K562 (cell line): ENCODE measurements at regions not wholly inside any gene's neighbourhood (a gene's known extent, or its start where the extent isn't known, plus 50 kb on each side); places are given as distances from the start of the nearest gene placed in this dataset.

Experiments
- ATAC-seq: fragments of 200-7000 bp; cut with Tn5 transposase; 3 replicates; pipeline ENCODE4 v1.9.1; 2020; ENCODE audit warnings: moderate library complexity
- BruUV-seq: library from RNA; stranded (reverse); fragments of 400-500 nt; replicated peaks from 2 replicates; lab custom pipeline; 2021; lab: Mats Ljungman, UMichigan
- CTCF ChIA-PET: fragments of 300-600 bp; formaldehyde crosslinking; extraction: SDS; loops from one replicate; lab custom pipeline; 2021; ENCODE audit warnings: low intra/inter-chr PET ratio; lab: Yijun Ruan, JAX
- POLR2A ChIA-PET: fragments of 300-600, 350-650 bp; sonication (Branson Sonifier 250); formaldehyde crosslinking; extraction: SDS; loops from one replicate; lab custom pipeline; 2021; ENCODE audit warnings: antibody characterized with exemption, inconsistent platforms; lab: Yijun Ruan, JAX
- DNase-seq, 4 experiments: peaks; one replicate each; pipeline versions ENCODE4 v3.0.0 to v3.0.0-alpha.2; 2011 to 2018; ENCODE audit warnings: low spot score in 3 of 4, mixed read lengths in 3 of 4; ENCODE audit errors: extremely low read depth in 1 of 4
- FAIRE-seq: peaks from 2 replicates; lab custom pipeline; 2011; peaks lifted over from hg19 to GRCh38; lab: Jason Lieb, UNC
- H2AFZ ChIP-seq: 2 replicates; pipeline ENCODE4 v1.6.0; 2011; ENCODE audit warnings: low read depth, low read length, control low read depth, inconsistent platforms
- H3K27ac ChIP-seq: fragments of 200-600 bp; 3 replicates; pipeline ENCODE4 v1.8.0; 2011; ENCODE audit warnings: low read depth, mild to moderate bottlenecking, control low read depth, inconsistent platforms, low read length, moderate library complexity, mixed read lengths; ENCODE audit errors: extremely low read depth
- H3K27me3 ChIP-seq, 2 experiments: fragments of 300-600 bp in 1 of 2; 2 replicates in 1 of 2; 3 replicates in 1 of 2; pipeline versions ENCODE4 v1.6.0 to v1.8.0; 2011; ENCODE audit warnings: inconsistent platforms in 2 of 2, low read length in 2 of 2, mild to moderate bottlenecking in 1 of 2, mixed read lengths in 1 of 2, moderate library complexity in 1 of 2; ENCODE audit not compliant: control insufficient read depth in 2 of 2, insufficient read depth in 2 of 2
- H3K36me3 ChIP-seq: fragments of 300-600 bp; 3 replicates; pipeline ENCODE4 v1.8.0; 2011; ENCODE audit warnings: mild to moderate bottlenecking, low read length, inconsistent platforms; ENCODE audit not compliant: control insufficient read depth, insufficient read depth
- H3K4me1 ChIP-seq, 2 experiments: fragments of 200-600 bp in 1 of 2; replicated peaks in 1 of 2; 2 replicates in 1 of 2; 3 replicates in 1 of 2; pipeline versions ENCODE4 v1.5.1 to v1.8.0; 2011; ENCODE audit warnings: inconsistent platforms in 2 of 2, low read length in 2 of 2, mild to moderate bottlenecking in 1 of 2, mixed read lengths in 1 of 2, moderate library complexity in 1 of 2; ENCODE audit not compliant: control insufficient read depth in 2 of 2, insufficient read depth in 2 of 2
- H3K4me2 ChIP-seq: 2 replicates; pipeline ENCODE4 v1.6.1; 2011; ENCODE audit warnings: low read length, control low read depth, inconsistent platforms, mixed read lengths; ENCODE audit not compliant: insufficient read depth
- H3K4me3 ChIP-seq: fragments of 200-600 bp; sonication (generic), shearing (Covaris generic); 2 replicates; pipeline ENCODE4 v1.5.1; 2016; ENCODE audit warnings: control low read depth, inconsistent platforms
- H3K79me2 ChIP-seq: fragments of 200-600 bp; 3 replicates; pipeline ENCODE4 v1.8.0; 2011; ENCODE audit warnings: low read length, inconsistent platforms; ENCODE audit not compliant: control insufficient read depth, insufficient read depth
- H3K9ac ChIP-seq, 2 experiments: 2 replicates each; pipeline versions ENCODE4 v1.6.0 to v1.6.1; 2011; ENCODE audit warnings: low read depth in 2 of 2, low read length in 2 of 2, control low read depth in 1 of 2, inconsistent platforms in 1 of 2, mild to moderate bottlenecking in 1 of 2, mixed read lengths in 1 of 2; ENCODE audit not compliant: insufficient read depth in 1 of 2
- H3K9me1 ChIP-seq: one replicate; pipeline ENCODE4 v1.6.0; 2011; ENCODE audit warnings: inconsistent platforms, mild to moderate bottlenecking, low read length, moderate library complexity; ENCODE audit not compliant: control insufficient read depth, insufficient read depth
- H3K9me3 ChIP-seq: replicated peaks from 2 replicates; pipeline ENCODE4 v1.5.1; 2011; ENCODE audit warnings: low read depth, low read length, inconsistent platforms; ENCODE audit not compliant: control insufficient read depth, insufficient read depth
- H4K20me1 ChIP-seq: replicated peaks from 2 replicates; pipeline ENCODE4 v1.6.1; 2011; ENCODE audit warnings: low read length, inconsistent platforms, mixed read lengths; ENCODE audit not compliant: control insufficient read depth, insufficient read depth
- ETV6 ChIP-seq, 3 experiments: fragments of 150-350 bp in 1 of 3; sonication (generic) in 1 of 3; formaldehyde crosslinking in 1 of 3; IDR thresholded peaks; 2 replicates each; pipeline versions ENCODE4 v1.6.1 to v1.8.0; 2014 to 2022; ENCODE audit warnings: borderline replicate concordance in 2 of 3, low read depth in 2 of 3, antibody characterized with exemption in 1 of 3, low read length in 1 of 3, mild to moderate bottlenecking in 1 of 3, missing genetic modification reagents in 1 of 3
- FOS ChIP-seq: IDR thresholded peaks from 3 replicates; pipeline ENCODE4 v1.6.1; 2011; ENCODE audit not compliant: insufficient read length; ENCODE audit errors: extremely low read depth
- MBD2 ChIP-seq: sonication (generic); IDR thresholded peaks from 2 replicates; pipeline ENCODE4 v1.6.1; 2016; ENCODE audit warnings: low read depth, borderline replicate concordance
- NR1H2 ChIP-seq: sonication (generic); formaldehyde crosslinking; IDR thresholded peaks from 2 replicates; pipeline ENCODE4 v1.4.0; 2020; ENCODE audit warnings: mild to moderate bottlenecking, missing genetic modification reagents
- PTTG1 ChIP-seq: fragments of 450-650 bp; IDR thresholded peaks from 2 replicates; pipeline ENCODE4 v1.6.1; 2016; ENCODE audit warnings: low read depth, mild to moderate bottlenecking, missing genetic modification characterization, missing compliant biosample characterization
- SMAD3 ChIP-seq: fragments of 450-650 bp; formaldehyde crosslinking; conservative IDR thresholded peaks from 2 replicates; pipeline ENCODE4 v1.4.0; 2020; ENCODE audit warnings: mild to moderate bottlenecking
- SRF ChIP-seq, 2 experiments: fragments of 250-450, 450-650 bp in 1 of 2; sonication (Bioruptor Pico) in 1 of 2; sonication (generic) in 1 of 2; formaldehyde crosslinking; IDR thresholded peaks; 2 replicates each; pipeline versions ENCODE4 v1.5.0 to v1.5.1; 2020 to 2022; ENCODE audit warnings: mild to moderate bottlenecking in 1 of 2, missing genetic modification reagents in 1 of 2
- ZBTB1 ChIP-seq: sonication (generic); formaldehyde crosslinking; IDR thresholded peaks from 2 replicates; pipeline ENCODE4 v1.8.1; 2023; ENCODE audit warnings: missing genetic modification reagents, low read depth, mild to moderate bottlenecking, borderline replicate concordance
- ZC3H4 ChIP-seq: sonication (generic); formaldehyde crosslinking; IDR thresholded peaks from 2 replicates; pipeline ENCODE4 v1.9.0; 2021; ENCODE audit warnings: missing genetic modification reagents, borderline replicate concordance
- ZFX ChIP-seq: sonication (generic); formaldehyde crosslinking; IDR thresholded peaks from 2 replicates; pipeline ENCODE4 v1.8.0; 2022; ENCODE audit warnings: mild to moderate bottlenecking, missing genetic modification reagents, moderate library complexity
- ZNF354B ChIP-seq: fragments of 250-450 bp; sonication (Bioruptor Pico); IDR thresholded peaks from 2 replicates; pipeline ENCODE4 v1.4.0; 2020
- ZNF561 ChIP-seq: fragments of 450-650 bp; formaldehyde crosslinking; conservative IDR thresholded peaks from 2 replicates; pipeline ENCODE4 v1.4.0; 2020; ENCODE audit warnings: mild to moderate bottlenecking, moderate library complexity
- WGBS: fragments of 100-300 bp; shearing (Covaris generic); methylation state at CpG from one replicate; pipeline ENCODE4 v1.1.6; 2016; ENCODE audit warnings: low coverage, mixed read lengths; ENCODE audit not compliant: insufficient coverage; ENCODE audit errors: missing lambda C conversion rate; 5-methylcytosine and 5-hydroxymethylcytosine counted together
- in situ Hi-C: fragments of 300-500 bp; cut with MboI; formaldehyde crosslinking; loops from 4 replicates; pipeline ENCODE4 v1.15.0; 2018; ENCODE audit warnings: inconsistent platforms, mixed read lengths
- intact Hi-C: fragments of 100-400 bp; cut with micrococcal nuclease; formaldehyde crosslinking; loops from 2 replicates; pipeline ENCODE4 v1.14.2; 2022
- TF ChIP-seq, protein P1 (sequence below): sonication (generic); formaldehyde crosslinking; IDR thresholded peaks from 2 replicates; pipeline ENCODE4 v1.8.1; 2023; ENCODE audit warnings: missing genetic modification reagents, mild to moderate bottlenecking, borderline replicate concordance
- TF ChIP-seq, protein P2 (sequence below), 2 experiments: IDR thresholded peaks; 2 replicates each; pipeline ENCODE4 v1.6.1; 2012; ENCODE audit warnings: improper control_type of control experiment in 2 of 2, low read depth in 2 of 2, low read length in 2 of 2, borderline replicate concordance in 1 of 2
- TF ChIP-seq, protein P3 (sequence below): sonication (generic); formaldehyde crosslinking; IDR thresholded peaks from 2 replicates; pipeline ENCODE4 v1.8.1; 2023; ENCODE audit warnings: mild to moderate bottlenecking, missing genetic modification reagents

DNA sequence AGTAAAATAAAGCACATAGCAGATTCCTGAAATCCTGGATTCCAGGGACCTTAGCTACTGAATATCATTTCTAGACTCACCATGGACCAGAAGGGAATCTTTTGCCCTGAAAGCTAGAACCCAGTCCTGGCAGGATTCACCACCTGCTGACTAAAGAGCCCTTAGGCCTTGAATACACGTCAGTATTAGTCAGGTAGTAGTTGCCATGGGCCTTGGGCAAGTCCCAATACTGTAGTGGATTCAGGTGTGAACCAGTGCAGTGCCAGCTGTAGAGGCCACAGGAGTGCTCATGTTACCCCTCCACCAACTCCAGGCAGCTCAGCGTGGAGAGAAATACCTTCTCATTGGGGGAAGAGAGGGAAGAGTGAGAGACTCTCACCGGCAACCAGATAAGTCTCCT lies 64.1 kb upstream of the UBQLN2 start:
- Histone ChIP-seq H3K36me3 (no peaks in the 10 kb centered on the region), H2AFZ (no peak overlapping the region), H3K9me3 (no peaks in the 10 kb centered on the region), H3K27ac (no peak overlapping the region), H3K79me2 (no peaks in the 10 kb centered on the region), H4K20me1 (no peaks in the 10 kb centered on the region), H3K4me1 (no peaks in the 10 kb centered on the region), H3K9me1 (no peaks in the 10 kb centered on the region), H3K4me2 (no peak overlapping the region), H3K27me3 (no peaks in the 10 kb centered on the region), H3K4me3 (no peak overlapping the region), H3K9ac (no peak overlapping the region)
- intact Hi-C loops = no loop called here
- ChIA-PET POLR2A (interaction anchor here (0.6 kb wide), 1 partner anchor 25 kb away, joined by 4 read pairs; no protein-coding TSS in a partner anchor), CTCF (no interaction called here)
- 0% methylated on average over 3 of the region's 3 CpGs for WGBS
- DNase-seq (no peak), FAIRE-seq (no peak), ATAC-seq (no peak)
- BruUV-seq = no TSS peak
- in situ Hi-C loops = no loop called here
- no peak for TF ChIP-seq ZNF561 (CRISPR knock-in tag)
- no peak for TF ChIP-seq NR1H2 (CRISPR knock-in tag)
- no peak for TF ChIP-seq SMAD3 (CRISPR knock-in tag)
- no peak for TF ChIP-seq ZC3H4 (CRISPR knock-in tag)
- TF ChIP-seq ZBTB1 (CRISPR knock-in tag) = no peak
- TF ChIP-seq ZNF354B (CRISPR knock-in tag) = no peak
- TF ChIP-seq MBD2 = no peak
- TF ChIP-seq ZFX (CRISPR knock-in tag) = no peak
- TF ChIP-seq, protein P1, sequence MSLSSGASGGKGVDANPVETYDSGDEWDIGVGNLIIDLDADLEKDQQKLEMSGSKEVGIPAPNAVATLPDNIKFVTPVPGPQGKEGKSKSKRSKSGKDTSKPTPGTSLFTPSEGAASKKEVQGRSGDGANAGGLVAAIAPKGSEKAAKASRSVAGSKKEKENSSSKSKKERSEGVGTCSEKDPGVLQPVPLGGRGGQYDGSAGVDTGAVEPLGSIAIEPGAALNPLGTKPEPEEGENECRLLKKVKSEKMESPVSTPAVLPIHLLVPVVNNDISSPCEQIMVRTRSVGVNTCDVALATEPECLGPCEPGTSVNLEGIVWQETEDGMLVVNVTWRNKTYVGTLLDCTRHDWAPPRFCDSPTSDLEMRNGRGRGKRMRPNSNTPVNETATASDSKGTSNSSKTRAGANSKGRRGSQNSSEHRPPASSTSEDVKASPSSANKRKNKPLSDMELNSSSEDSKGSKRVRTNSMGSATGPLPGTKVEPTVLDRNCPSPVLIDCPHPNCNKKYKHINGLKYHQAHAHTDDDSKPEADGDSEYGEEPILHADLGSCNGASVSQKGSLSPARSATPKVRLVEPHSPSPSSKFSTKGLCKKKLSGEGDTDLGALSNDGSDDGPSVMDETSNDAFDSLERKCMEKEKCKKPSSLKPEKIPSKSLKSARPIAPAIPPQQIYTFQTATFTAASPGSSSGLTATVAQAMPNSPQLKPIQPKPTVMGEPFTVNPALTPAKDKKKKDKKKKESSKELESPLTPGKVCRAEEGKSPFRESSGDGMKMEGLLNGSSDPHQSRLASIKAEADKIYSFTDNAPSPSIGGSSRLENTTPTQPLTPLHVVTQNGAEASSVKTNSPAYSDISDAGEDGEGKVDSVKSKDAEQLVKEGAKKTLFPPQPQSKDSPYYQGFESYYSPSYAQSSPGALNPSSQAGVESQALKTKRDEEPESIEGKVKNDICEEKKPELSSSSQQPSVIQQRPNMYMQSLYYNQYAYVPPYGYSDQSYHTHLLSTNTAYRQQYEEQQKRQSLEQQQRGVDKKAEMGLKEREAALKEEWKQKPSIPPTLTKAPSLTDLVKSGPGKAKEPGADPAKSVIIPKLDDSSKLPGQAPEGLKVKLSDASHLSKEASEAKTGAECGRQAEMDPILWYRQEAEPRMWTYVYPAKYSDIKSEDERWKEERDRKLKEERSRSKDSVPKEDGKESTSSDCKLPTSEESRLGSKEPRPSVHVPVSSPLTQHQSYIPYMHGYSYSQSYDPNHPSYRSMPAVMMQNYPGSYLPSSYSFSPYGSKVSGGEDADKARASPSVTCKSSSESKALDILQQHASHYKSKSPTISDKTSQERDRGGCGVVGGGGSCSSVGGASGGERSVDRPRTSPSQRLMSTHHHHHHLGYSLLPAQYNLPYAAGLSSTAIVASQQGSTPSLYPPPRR (CRISPR knock-in tag) = no peak
- TF ChIP-seq FOS = no peak
- no peak for TF ChIP-seq ETV6 (IDR thresholded peaks at IDR 0.05; ENCODE audit: borderline replicate concordance in 1 of 2, low read depth in 2 of 2, low read length in 1 of 2)
- TF ChIP-seq ETV6 (CRISPR knock-in tag; IDR thresholded peaks at IDR 0.05; ENCODE audit: borderline replicate concordance) = no peak
- TF ChIP-seq, protein P2, sequence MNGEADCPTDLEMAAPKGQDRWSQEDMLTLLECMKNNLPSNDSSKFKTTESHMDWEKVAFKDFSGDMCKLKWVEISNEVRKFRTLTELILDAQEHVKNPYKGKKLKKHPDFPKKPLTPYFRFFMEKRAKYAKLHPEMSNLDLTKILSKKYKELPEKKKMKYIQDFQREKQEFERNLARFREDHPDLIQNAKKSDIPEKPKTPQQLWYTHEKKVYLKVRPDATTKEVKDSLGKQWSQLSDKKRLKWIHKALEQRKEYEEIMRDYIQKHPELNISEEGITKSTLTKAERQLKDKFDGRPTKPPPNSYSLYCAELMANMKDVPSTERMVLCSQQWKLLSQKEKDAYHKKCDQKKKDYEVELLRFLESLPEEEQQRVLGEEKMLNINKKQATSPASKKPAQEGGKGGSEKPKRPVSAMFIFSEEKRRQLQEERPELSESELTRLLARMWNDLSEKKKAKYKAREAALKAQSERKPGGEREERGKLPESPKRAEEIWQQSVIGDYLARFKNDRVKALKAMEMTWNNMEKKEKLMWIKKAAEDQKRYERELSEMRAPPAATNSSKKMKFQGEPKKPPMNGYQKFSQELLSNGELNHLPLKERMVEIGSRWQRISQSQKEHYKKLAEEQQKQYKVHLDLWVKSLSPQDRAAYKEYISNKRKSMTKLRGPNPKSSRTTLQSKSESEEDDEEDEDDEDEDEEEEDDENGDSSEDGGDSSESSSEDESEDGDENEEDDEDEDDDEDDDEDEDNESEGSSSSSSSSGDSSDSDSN (IDR thresholded peaks at IDR 0.05; ENCODE audit: borderline replicate concordance in 1 of 2, low read depth in 2 of 2, low read length in 2 of 2) = no peak
- TF ChIP-seq SRF (CRISPR knock-in tag; IDR thresholded peaks at IDR 0.05) = no peak
- TF ChIP-seq, protein P3, sequence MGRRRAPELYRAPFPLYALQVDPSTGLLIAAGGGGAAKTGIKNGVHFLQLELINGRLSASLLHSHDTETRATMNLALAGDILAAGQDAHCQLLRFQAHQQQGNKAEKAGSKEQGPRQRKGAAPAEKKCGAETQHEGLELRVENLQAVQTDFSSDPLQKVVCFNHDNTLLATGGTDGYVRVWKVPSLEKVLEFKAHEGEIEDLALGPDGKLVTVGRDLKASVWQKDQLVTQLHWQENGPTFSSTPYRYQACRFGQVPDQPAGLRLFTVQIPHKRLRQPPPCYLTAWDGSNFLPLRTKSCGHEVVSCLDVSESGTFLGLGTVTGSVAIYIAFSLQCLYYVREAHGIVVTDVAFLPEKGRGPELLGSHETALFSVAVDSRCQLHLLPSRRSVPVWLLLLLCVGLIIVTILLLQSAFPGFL (CRISPR knock-in tag) = no peak
- no peak for TF ChIP-seq PTTG1 (tag)
